SU-DHL-6 (cell line): ENCODE measurements at regions not wholly inside any gene's neighbourhood (a gene's known extent, or its start where the extent isn't known, plus 50 kb on each side); places are given as distances from the start of the nearest gene placed in this dataset.

Experiments
- H2AFZ ChIP-seq: fragments of 200-600 bp; sonication (generic); 2 replicates; pipeline ENCODE4 v1.6.1; 2014; ENCODE audit warnings: low read depth, mild to moderate bottlenecking, moderate library complexity, mixed read lengths, antibody characterized with exemption, low read length; ENCODE audit not compliant: severe bottlenecking
- H3F3A ChIP-seq: fragments of 200-600 bp; shearing (Covaris generic); 2 replicates; pipeline ENCODE4 v1.6.0; 2016; ENCODE audit warnings: antibody characterized with exemption, mild to moderate bottlenecking; ENCODE audit not compliant: insufficient read depth
- H3K27ac ChIP-seq: fragments of 200-600 bp; sonication (generic); 2 replicates; pipeline ENCODE4 v1.5.1; 2016; ENCODE audit warnings: low read depth, mild to moderate bottlenecking, low read length, moderate library complexity, mixed read lengths
- H3K27me3 ChIP-seq: fragments of 200-600 bp; sonication (generic), shearing (Covaris generic); 2 replicates; pipeline ENCODE4 v1.6.0; 2014; ENCODE audit warnings: mild to moderate bottlenecking, low read length
- H3K36me3 ChIP-seq: fragments of 200-600 bp; sonication (generic); 2 replicates; pipeline ENCODE4 v1.6.1; 2014; ENCODE audit warnings: mild to moderate bottlenecking, low read length, mixed read lengths
- H3K4me2 ChIP-seq: fragments of 300-600, 200-600 bp; shearing (Covaris generic), sonication (generic); 2 replicates; pipeline ENCODE4 v1.6.0; 2014; ENCODE audit warnings: low read length, low read depth, mild to moderate bottlenecking; ENCODE audit not compliant: poor library complexity, severe bottlenecking
- H3K4me3 ChIP-seq: fragments of 200-600 bp; sonication (generic); 2 replicates; pipeline ENCODE4 v1.5.1; 2014; ENCODE audit warnings: antibody characterized with exemption, low read length, mild to moderate bottlenecking, mixed read lengths; ENCODE audit not compliant: insufficient read depth, poor library complexity, severe bottlenecking
- H3K79me2 ChIP-seq: fragments of 200-600 bp; sonication (generic); 2 replicates; pipeline ENCODE4 v1.6.1; 2014; ENCODE audit warnings: mild to moderate bottlenecking, low read length, moderate library complexity; ENCODE audit not compliant: insufficient read depth
- H3K9ac ChIP-seq: fragments of 200-600 bp; sonication (generic); 2 replicates; pipeline ENCODE4 v1.7.0; 2014; ENCODE audit warnings: mild to moderate bottlenecking, low read length
- H3K9me2 ChIP-seq: fragments of 200-600 bp; sonication (generic); replicated peaks from 2 replicates; pipeline ENCODE4 v1.6.1; 2014; ENCODE audit warnings: low read length; ENCODE audit not compliant: insufficient read depth
- H3K9me3 ChIP-seq: fragments of 200-600 bp; sonication (generic); 2 replicates; pipeline ENCODE4 v1.6.1; 2014; ENCODE audit warnings: low read length, mixed read lengths; ENCODE audit not compliant: insufficient read depth
- H4K20me1 ChIP-seq: fragments of 200-600 bp; sonication (generic); 2 replicates; pipeline ENCODE4 v1.6.1; 2014; ENCODE audit warnings: low read depth, mild to moderate bottlenecking, antibody characterized with exemption, low read length, moderate library complexity, mixed read lengths
- EZH2phosphoT487 ChIP-seq: fragments of 200-600 bp; sonication (generic), shearing (Covaris generic); conservative IDR thresholded peaks from 2 replicates; pipeline ENCODE4 v1.6.1; 2018; ENCODE audit warnings: mild to moderate bottlenecking, antibody characterized with exemption, low read length, moderate library complexity, mixed read lengths
- TF ChIP-seq, protein P1 (sequence below): fragments of 200-600 bp; sonication (generic); IDR thresholded peaks from one replicate; pipeline ENCODE4 v1.5.1; 2017; ENCODE audit warnings: antibody characterized with exemption, mild to moderate bottlenecking, low read length, moderate library complexity; ENCODE audit not compliant: insufficient read depth, poor library complexity, severe bottlenecking

GRCh38 chrX:55326985-55327384 lies 62.3 kb upstream of the PAGE3 start:
- H3K27me3 ChIP-seq: no peaks in the 10 kb centered on the region
- no peaks in the 10 kb centered on the region for H3F3A ChIP-seq
- no peak overlapping the region for H2AFZ ChIP-seq
- no peaks in the 10 kb centered on the region for H3K36me3 ChIP-seq
- no peak for TF ChIP-seq EZH2phosphoT487
- TF ChIP-seq, protein P1, sequence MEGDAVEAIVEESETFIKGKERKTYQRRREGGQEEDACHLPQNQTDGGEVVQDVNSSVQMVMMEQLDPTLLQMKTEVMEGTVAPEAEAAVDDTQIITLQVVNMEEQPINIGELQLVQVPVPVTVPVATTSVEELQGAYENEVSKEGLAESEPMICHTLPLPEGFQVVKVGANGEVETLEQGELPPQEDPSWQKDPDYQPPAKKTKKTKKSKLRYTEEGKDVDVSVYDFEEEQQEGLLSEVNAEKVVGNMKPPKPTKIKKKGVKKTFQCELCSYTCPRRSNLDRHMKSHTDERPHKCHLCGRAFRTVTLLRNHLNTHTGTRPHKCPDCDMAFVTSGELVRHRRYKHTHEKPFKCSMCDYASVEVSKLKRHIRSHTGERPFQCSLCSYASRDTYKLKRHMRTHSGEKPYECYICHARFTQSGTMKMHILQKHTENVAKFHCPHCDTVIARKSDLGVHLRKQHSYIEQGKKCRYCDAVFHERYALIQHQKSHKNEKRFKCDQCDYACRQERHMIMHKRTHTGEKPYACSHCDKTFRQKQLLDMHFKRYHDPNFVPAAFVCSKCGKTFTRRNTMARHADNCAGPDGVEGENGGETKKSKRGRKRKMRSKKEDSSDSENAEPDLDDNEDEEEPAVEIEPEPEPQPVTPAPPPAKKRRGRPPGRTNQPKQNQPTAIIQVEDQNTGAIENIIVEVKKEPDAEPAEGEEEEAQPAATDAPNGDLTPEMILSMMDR: no peak
- H4K20me1 ChIP-seq: no peaks in the 10 kb centered on the region
- no peak overlapping the region for H3K4me3 ChIP-seq
- H3K79me2 ChIP-seq: no peaks in the 10 kb centered on the region
- no peaks in the 10 kb centered on the region for H3K9me3 ChIP-seq
- no peak overlapping the region for H3K4me2 ChIP-seq
- H3K9me2 ChIP-seq: no peaks in the 10 kb centered on the region
- H3K27ac ChIP-seq: no peak overlapping the region
- H3K9ac ChIP-seq: no peak overlapping the region

DNA sequence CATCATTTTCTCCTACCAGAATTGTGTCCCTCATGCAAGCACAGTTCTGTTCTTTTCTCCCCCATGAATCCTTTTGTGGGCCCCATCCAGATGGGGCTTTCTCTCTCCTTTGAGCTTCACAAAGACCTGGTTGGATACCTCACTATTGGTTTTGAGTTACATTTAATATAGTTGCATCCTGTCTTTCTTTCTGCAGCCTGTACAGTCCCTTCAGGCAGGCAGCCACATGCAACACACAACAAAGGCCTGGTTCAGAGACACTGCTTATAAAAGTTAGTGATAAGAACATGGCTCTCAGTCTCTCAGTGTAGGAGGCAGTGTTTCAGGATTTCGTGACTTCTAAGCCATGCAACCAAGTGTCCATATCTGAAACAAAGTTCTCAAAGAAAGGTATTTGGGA lies 70.6 kb upstream of the PAGE3 start:
- no peak overlapping the region for H3K4me3 ChIP-seq
- no peak overlapping the region for H2AFZ ChIP-seq

GRCh38 chrX:55336176-55336575 lies 71.5 kb upstream of the PAGE3 start:
- H3K9me2 ChIP-seq: no peaks in the 10 kb centered on the region
- TF ChIP-seq, protein P1: no peak
- TF ChIP-seq EZH2phosphoT487: no peak
- no peak overlapping the region for H3K9ac ChIP-seq
- H2AFZ ChIP-seq: no peak overlapping the region
- H3K4me3 ChIP-seq: no peak overlapping the region
- no peak overlapping the region for H3K27ac ChIP-seq
- H3K79me2 ChIP-seq: no peaks in the 10 kb centered on the region
- H3K36me3 ChIP-seq: no peaks in the 10 kb centered on the region
- H3F3A ChIP-seq: no peaks in the 10 kb centered on the region
- no peaks in the 10 kb centered on the region for H4K20me1 ChIP-seq
- no peak overlapping the region for H3K4me2 ChIP-seq
- no peaks in the 10 kb centered on the region for H3K9me3 ChIP-seq
- H3K27me3 ChIP-seq: no peaks in the 10 kb centered on the region

More for the DNA sequence above, 70.6 kb upstream of the PAGE3 start:
- no peak overlapping the region for H3K4me2 ChIP-seq
- no peaks in the 10 kb centered on the region for H3F3A ChIP-seq
- H4K20me1 ChIP-seq: no peaks in the 10 kb centered on the region
- no peak overlapping the region for H3K9ac ChIP-seq
- H3K36me3 ChIP-seq: no peaks in the 10 kb centered on the region
- H3K79me2 ChIP-seq: no peaks in the 10 kb centered on the region
- H3K27ac ChIP-seq: no peak overlapping the region
- no peaks in the 10 kb centered on the region for H3K9me3 ChIP-seq
- no peaks in the 10 kb centered on the region for H3K9me2 ChIP-seq
- no peak for TF ChIP-seq EZH2phosphoT487
- TF ChIP-seq, protein P1: no peak
- no peaks in the 10 kb centered on the region for H3K27me3 ChIP-seq

DNA sequence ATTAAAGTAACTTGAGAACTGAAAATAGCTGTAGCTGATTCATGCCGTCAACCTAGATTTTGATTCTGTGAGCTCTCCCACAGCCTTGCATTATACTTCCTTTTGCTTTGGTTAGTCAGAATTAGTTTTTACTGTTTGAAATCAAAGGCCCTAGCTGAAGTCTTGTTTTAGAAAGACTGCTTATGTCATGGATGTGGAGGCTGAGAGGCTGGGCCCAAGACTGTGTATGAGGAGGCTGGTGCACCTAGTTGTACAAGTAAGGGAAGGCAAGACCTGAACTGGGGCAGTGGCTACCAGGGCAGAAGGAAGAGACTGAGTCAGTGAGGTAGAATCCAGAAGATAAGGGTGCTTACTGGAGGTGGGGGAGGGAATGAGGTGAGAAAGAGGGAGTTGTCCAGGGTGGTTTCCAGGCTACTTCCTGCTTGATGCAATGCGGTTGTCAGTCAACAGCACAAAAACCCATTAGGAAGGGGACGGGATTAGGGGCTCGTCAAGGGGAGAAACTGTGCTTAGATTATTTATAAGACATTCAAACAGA lies 76.2 kb upstream of the PAGE3 start:
- no peaks in the 10 kb centered on the region for H3K9me2 ChIP-seq
- H3K27ac ChIP-seq: no peak overlapping the region
- H3K9ac ChIP-seq: no peak overlapping the region
- no peaks in the 10 kb centered on the region for H3K9me3 ChIP-seq
- no peak overlapping the region for H3K4me3 ChIP-seq
- no peaks in the 10 kb centered on the region for H4K20me1 ChIP-seq
- H3F3A ChIP-seq: no peaks in the 10 kb centered on the region
- H3K36me3 ChIP-seq: no peaks in the 10 kb centered on the region
- TF ChIP-seq, protein P1: no peak
- no peak for TF ChIP-seq EZH2phosphoT487
- no peaks in the 10 kb centered on the region for H3K27me3 ChIP-seq
- H3K79me2 ChIP-seq: no peaks in the 10 kb centered on the region
- H3K4me2 ChIP-seq: no peak overlapping the region
- H2AFZ ChIP-seq: no peak overlapping the region
